Hepatocyte (in vitro differentiated cells): ENCODE measurements at regions not wholly inside any gene's neighbourhood (a gene's known extent, or its start where the extent isn't known, plus 50 kb on each side); places are given as distances from the start of the nearest gene placed in this dataset.

Source experiments
- EZH2 ChIP-seq: fragments of 200-600 bp; sonication (generic); IDR thresholded peaks from 2 replicates; pipeline ENCODE4 v1.6.1; 2016; ENCODE audit warnings: antibody characterized with exemption, mild to moderate bottlenecking, borderline replicate concordance
- EZH2phosphoT487 ChIP-seq: fragments of 200-600 bp; sonication (generic); IDR thresholded peaks from one replicate; pipeline ENCODE4 v1.6.1; 2018; ENCODE audit warnings: antibody characterized with exemption, mild to moderate bottlenecking, low read depth, moderate library complexity; ENCODE audit not compliant: unreplicated experiment, severe bottlenecking
- TF ChIP-seq, protein P1 (sequence below): fragments of 200-600 bp; sonication (generic); IDR thresholded peaks from 2 replicates; pipeline ENCODE4 v1.5.1; 2016; ENCODE audit warnings: antibody characterized with exemption, mild to moderate bottlenecking; ENCODE audit not compliant: poor library complexity

DNA sequence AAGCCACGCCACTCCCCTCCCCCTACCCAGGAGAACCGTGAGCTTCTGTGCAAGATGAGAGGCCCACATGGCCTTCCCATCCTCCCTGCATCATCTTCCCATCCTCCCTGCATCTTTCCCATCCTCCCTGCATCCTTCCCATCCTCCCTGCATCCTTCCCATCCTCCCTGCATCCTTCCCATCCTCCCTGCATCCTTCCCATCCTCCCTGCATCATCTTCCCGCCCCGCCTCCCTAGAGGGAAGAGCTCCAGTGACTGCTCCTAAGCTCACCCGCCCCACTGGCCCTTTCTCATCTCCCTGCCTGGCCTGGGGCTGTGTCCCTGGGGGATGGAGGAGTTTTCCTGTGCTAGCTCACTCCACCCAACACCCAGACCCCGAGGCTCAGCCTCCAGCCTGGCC, 93.3 kb upstream of the ASAP2 start:
- TF ChIP-seq EZH2 (no peak), EZH2phosphoT487 (no peak)
- TF ChIP-seq, protein P1, sequence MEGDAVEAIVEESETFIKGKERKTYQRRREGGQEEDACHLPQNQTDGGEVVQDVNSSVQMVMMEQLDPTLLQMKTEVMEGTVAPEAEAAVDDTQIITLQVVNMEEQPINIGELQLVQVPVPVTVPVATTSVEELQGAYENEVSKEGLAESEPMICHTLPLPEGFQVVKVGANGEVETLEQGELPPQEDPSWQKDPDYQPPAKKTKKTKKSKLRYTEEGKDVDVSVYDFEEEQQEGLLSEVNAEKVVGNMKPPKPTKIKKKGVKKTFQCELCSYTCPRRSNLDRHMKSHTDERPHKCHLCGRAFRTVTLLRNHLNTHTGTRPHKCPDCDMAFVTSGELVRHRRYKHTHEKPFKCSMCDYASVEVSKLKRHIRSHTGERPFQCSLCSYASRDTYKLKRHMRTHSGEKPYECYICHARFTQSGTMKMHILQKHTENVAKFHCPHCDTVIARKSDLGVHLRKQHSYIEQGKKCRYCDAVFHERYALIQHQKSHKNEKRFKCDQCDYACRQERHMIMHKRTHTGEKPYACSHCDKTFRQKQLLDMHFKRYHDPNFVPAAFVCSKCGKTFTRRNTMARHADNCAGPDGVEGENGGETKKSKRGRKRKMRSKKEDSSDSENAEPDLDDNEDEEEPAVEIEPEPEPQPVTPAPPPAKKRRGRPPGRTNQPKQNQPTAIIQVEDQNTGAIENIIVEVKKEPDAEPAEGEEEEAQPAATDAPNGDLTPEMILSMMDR, result no peak
